Calu3 (cell line): ENCODE measurements at regions not wholly inside any gene's neighbourhood (a gene's known extent, or its start where the extent isn't known, plus 50 kb on each side); places are given as distances from the start of the nearest gene placed in this dataset.

ENCODE experiments used
- BruUV-seq: library from RNA; stranded (reverse); fragments of 400-500 nt; replicated peaks from 2 replicates; lab custom pipeline; 2021; lab: Mats Ljungman, UMichigan
- CTCF ChIA-PET: fragments of 300-600 bp; sonication (Branson Sonifier 250); formaldehyde crosslinking; loops from one replicate; lab custom pipeline; 2022; ENCODE audit warnings: antibody characterized with exemption; lab: Charles Lee
- DNase-seq: peaks from one replicate; pipeline ENCODE4 v3.0.0; 2022
- H3K27ac Mint-ChIP-seq: one replicate; pipeline ENCODE4 v1.8.0; 2022; ENCODE audit warnings: mixed read lengths; ENCODE audit not compliant: unreplicated experiment
- H3K27me3 Mint-ChIP-seq: one replicate; pipeline ENCODE4 v1.8.0; 2022; ENCODE audit warnings: mixed read lengths; ENCODE audit not compliant: unreplicated experiment
- H3K36me3 Mint-ChIP-seq: one replicate; pipeline ENCODE4 v1.8.0; 2022; ENCODE audit warnings: mild to moderate bottlenecking, moderate library complexity, mixed read lengths; ENCODE audit not compliant: insufficient read depth, unreplicated experiment
- H3K4me1 Mint-ChIP-seq: one replicate; pipeline ENCODE4 v1.8.0; 2022; ENCODE audit warnings: mild to moderate bottlenecking, low read depth, mixed read lengths; ENCODE audit not compliant: unreplicated experiment
- H3K4me3 Mint-ChIP-seq: one replicate; pipeline ENCODE4 v1.8.0; 2022; ENCODE audit warnings: mild to moderate bottlenecking, low read depth, moderate library complexity, mixed read lengths; ENCODE audit not compliant: unreplicated experiment
- H3K9me3 Mint-ChIP-seq: one replicate; pipeline ENCODE4 v1.8.0; 2022; ENCODE audit warnings: low read depth, mixed read lengths; ENCODE audit not compliant: unreplicated experiment
- intact Hi-C: fragments of 100-400 bp; cut with micrococcal nuclease; formaldehyde crosslinking; loops from one replicate; pipeline ENCODE4 v1.10.0; 2022; ENCODE audit not compliant: unreplicated experiment
- TF ChIP-seq, protein P1 (sequence below): fragments of 200-600 bp; IDR thresholded peaks from one replicate; pipeline ENCODE4 v1.8.0; 2022; ENCODE audit warnings: antibody characterized with exemption; ENCODE audit not compliant: unreplicated experiment

DNA sequence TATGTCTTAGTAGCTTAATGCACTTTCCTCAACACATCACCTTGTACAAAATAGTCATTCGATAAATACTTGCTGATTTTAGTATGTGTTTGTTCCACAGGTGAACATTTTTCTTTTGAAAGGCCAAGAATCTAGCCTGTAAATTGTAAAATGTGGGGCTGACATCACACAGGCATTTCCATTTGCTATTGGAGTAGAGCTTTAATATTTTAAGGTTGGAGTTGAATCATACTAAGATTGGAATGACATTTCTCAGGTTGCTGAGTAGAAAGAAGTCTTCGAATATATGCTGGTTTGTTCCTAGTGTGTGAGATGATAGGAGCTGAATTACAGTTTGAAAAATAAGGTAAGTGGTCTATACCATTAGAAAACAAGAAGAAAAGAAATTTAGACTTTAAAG, 112.3 kb upstream of the FRY start:
- TF ChIP-seq, protein P1, sequence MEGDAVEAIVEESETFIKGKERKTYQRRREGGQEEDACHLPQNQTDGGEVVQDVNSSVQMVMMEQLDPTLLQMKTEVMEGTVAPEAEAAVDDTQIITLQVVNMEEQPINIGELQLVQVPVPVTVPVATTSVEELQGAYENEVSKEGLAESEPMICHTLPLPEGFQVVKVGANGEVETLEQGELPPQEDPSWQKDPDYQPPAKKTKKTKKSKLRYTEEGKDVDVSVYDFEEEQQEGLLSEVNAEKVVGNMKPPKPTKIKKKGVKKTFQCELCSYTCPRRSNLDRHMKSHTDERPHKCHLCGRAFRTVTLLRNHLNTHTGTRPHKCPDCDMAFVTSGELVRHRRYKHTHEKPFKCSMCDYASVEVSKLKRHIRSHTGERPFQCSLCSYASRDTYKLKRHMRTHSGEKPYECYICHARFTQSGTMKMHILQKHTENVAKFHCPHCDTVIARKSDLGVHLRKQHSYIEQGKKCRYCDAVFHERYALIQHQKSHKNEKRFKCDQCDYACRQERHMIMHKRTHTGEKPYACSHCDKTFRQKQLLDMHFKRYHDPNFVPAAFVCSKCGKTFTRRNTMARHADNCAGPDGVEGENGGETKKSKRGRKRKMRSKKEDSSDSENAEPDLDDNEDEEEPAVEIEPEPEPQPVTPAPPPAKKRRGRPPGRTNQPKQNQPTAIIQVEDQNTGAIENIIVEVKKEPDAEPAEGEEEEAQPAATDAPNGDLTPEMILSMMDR: no peak
- H3K4me3 Mint-ChIP-seq: no peak overlapping the region
- no peak for DNase-seq
- no peaks in the 10 kb centered on the region for H3K27me3 Mint-ChIP-seq
- H3K9me3 Mint-ChIP-seq: no peaks in the 10 kb centered on the region
- CTCF ChIA-PET: interaction anchor here (1.0 kb wide), 1 partner anchor 9 kb away, joined by 3 read pairs; no protein-coding TSS in a partner anchor
- H3K36me3 Mint-ChIP-seq: no peaks in the 10 kb centered on the region
- no TSS peak for BruUV-seq
- peaks cover 9% of the 10 kb centered on the region for H3K4me1 Mint-ChIP-seq
- intact Hi-C loops: no loop called here
- H3K27ac Mint-ChIP-seq: no peak overlapping the region

DNA sequence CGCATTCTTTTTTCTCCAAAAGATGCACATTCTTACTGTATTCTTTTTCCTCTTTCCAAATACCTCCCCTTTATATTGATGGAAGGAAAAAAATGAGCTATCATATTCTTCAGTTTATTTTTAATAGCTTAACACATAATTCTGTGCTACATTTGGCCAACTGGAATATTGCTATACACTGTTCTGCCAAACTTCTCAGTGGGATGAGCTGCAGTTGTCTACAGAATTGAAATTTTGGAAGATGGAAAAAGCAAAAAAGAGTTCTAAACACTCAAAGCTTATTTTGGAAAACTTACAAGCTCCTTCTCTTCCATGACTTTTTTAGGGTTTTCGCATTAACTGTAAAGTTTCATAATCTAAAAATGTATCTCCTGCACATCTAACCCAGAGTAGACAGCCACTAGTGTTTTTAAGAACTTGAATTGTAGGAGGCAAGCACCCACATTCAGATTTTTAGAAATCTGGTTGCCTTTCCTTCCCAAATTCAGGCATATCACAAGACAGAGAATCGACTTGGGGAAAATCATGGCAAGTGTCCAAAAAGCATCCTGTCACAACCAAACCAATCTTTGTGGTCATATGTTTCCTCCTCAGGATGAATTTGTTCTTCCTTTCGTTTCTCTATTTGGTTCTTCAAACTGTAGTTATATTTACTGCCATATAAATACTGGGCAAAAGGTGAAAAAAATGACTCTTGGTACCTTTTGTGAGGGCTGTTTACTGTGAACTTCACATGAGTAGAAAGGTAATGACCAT, 111.4 kb upstream of the FRY start:
- no peak for DNase-seq
- H3K36me3 Mint-ChIP-seq: no peaks in the 10 kb centered on the region
- peaks cover 9% of the 10 kb centered on the region for H3K4me1 Mint-ChIP-seq
- no peaks in the 10 kb centered on the region for H3K9me3 Mint-ChIP-seq
- H3K4me3 Mint-ChIP-seq: no peak overlapping the region
- H3K27ac Mint-ChIP-seq: no peak overlapping the region
- BruUV-seq: no TSS peak
- CTCF ChIA-PET: no interaction called here
- TF ChIP-seq, protein P1: no peak
- H3K27me3 Mint-ChIP-seq: no peaks in the 10 kb centered on the region
- intact Hi-C loops: no loop called here

GRCh38 chr13:31920727-31921100, 110.9 kb upstream of the FRY start:
- intact Hi-C loops: no loop called here
- no peaks in the 10 kb centered on the region for H3K9me3 Mint-ChIP-seq

DNA sequence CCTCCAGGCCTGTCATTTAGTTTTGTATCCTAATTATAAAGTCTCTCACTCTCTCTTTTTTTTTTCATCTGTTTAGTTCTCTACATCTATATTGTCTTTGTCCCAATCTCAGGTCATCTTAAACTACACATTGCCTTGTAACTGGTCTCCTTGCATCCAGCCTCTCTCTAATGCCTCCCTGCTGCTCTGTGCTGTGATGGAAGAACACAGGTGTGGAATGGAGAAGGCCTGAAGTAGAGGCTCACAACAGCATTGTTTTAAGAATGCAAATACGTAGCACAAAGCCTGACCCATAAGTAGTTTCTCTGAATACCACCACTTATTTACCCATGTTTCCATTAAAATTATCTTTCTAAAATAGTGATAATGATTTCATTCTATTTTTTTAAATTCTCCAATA, 108.8 kb upstream of the FRY start:
- H3K27ac Mint-ChIP-seq: no peak overlapping the region
- CTCF ChIA-PET: no interaction called here
- no TSS peak for BruUV-seq

More at GRCh38 chr13:31920727-31921100, 110.9 kb upstream of the FRY start:
- CTCF ChIA-PET: no interaction called here
- H3K4me3 Mint-ChIP-seq: no peak overlapping the region
- H3K27ac Mint-ChIP-seq: no peak overlapping the region
- H3K36me3 Mint-ChIP-seq: no peaks in the 10 kb centered on the region
- no peaks in the 10 kb centered on the region for H3K27me3 Mint-ChIP-seq
- BruUV-seq: no TSS peak
- peaks cover 9% of the 10 kb centered on the region for H3K4me1 Mint-ChIP-seq
- TF ChIP-seq, protein P1: no peak
- DNase-seq: no peak

More for the DNA sequence above, 108.8 kb upstream of the FRY start:
- no peaks in the 10 kb centered on the region for H3K27me3 Mint-ChIP-seq
- H3K4me1 Mint-ChIP-seq: peaks cover 16% of the 10 kb centered on the region
- no peak overlapping the region for H3K4me3 Mint-ChIP-seq
- no peaks in the 10 kb centered on the region for H3K9me3 Mint-ChIP-seq
- no peak for DNase-seq
- H3K36me3 Mint-ChIP-seq: peaks cover 5% of the 10 kb centered on the region
- TF ChIP-seq, protein P1: no peak
- intact Hi-C loops: no loop called here
